ENCODE measurements at regions not wholly inside any gene's neighbourhood (a gene's known extent, or its start where the extent isn't known, plus 50 kb on each side); places are given as distances from the start of the nearest gene placed in this dataset.
A peak's percentile ranks its signal among the peaks of the same experiment; 100 is the strongest.

- no peak overlapping the region for H3K4me3 Mint-ChIP-seq
- no peaks in the 10 kb centered on the region for H3K36me3 Mint-ChIP-seq (ENCODE audit: low read depth)
- peaks cover 8% of the 10 kb centered on the region for H3K4me1 Mint-ChIP-seq
- H3K27ac Mint-ChIP-seq = peak overlapping the region in 1 of 3 experiments; percentile 46
- no peaks in the 10 kb centered on the region for H3K27me3 Mint-ChIP-seq (ENCODE audit: low read depth)
- no peak for TF ChIP-seq CTCF (IDR thresholded peaks at IDR 0.05; ENCODE audit: unreplicated experiment in 3 of 3)
- peaks cover 4% of the 10 kb centered on the region for H3K9me3 Mint-ChIP-seq
Observed at GRCh38 chr10:33813415-33813814, 478.9 kb upstream of the NRP1 start.

- no peaks in the 10 kb centered on the region for H3K27me3 Mint-ChIP-seq (ENCODE audit: low read depth)
- H3K27ac Mint-ChIP-seq = no peak overlapping the region
- H3K9me3 Mint-ChIP-seq = peaks cover 4% of the 10 kb centered on the region
- peaks cover 12% of the 10 kb centered on the region for H3K4me1 Mint-ChIP-seq
- no peaks in the 10 kb centered on the region for H3K36me3 Mint-ChIP-seq (ENCODE audit: low read depth)
- H3K4me3 Mint-ChIP-seq = no peak overlapping the region
- TF ChIP-seq CTCF (IDR thresholded peaks at IDR 0.05; ENCODE audit: unreplicated experiment in 3 of 3) = no peak
Observed at GRCh38 chr10:33812586-33812985, 478.1 kb upstream of the NRP1 start.

- no peaks in the 10 kb centered on the region for H3K27me3 Mint-ChIP-seq (ENCODE audit: low read depth)
- H3K27ac Mint-ChIP-seq = no peak overlapping the region
- H3K4me1 Mint-ChIP-seq = peaks cover 23% of the 10 kb centered on the region
- no peak overlapping the region for H3K4me3 Mint-ChIP-seq
- peaks cover 4% of the 10 kb centered on the region for H3K9me3 Mint-ChIP-seq
- TF ChIP-seq CTCF (IDR thresholded peaks at IDR 0.05; ENCODE audit: unreplicated experiment in 3 of 3) = no peak
- no peaks in the 10 kb centered on the region for H3K36me3 Mint-ChIP-seq (ENCODE audit: low read depth)
Observed at GRCh38 chr10:33810986-33811385, 476.5 kb upstream of the NRP1 start.

- peaks cover 4% of the 10 kb centered on the region for H3K9me3 Mint-ChIP-seq
- H3K36me3 Mint-ChIP-seq (ENCODE audit: low read depth) = no peaks in the 10 kb centered on the region
- H3K4me3 Mint-ChIP-seq = no peak overlapping the region
- no peaks in the 10 kb centered on the region for H3K27me3 Mint-ChIP-seq (ENCODE audit: low read depth)
- peaks cover 26% of the 10 kb centered on the region for H3K4me1 Mint-ChIP-seq
- no peak overlapping the region for H3K27ac Mint-ChIP-seq
- TF ChIP-seq CTCF (IDR thresholded peaks at IDR 0.05; ENCODE audit: unreplicated experiment in 3 of 3) = no peak
Observed at GRCh38 chr10:33809732-33810131, 475.3 kb upstream of the NRP1 start.

GRCh38 chr10:33808475-33808874 lies 474.0 kb upstream of the NRP1 start:
- Mint-ChIP-seq H3K27me3 (ENCODE audit: low read depth) (peaks cover 3% of the 10 kb centered on the region), H3K9me3 (no peaks in the 10 kb centered on the region), H3K27ac (peak overlapping the region in 2 of 3 experiments; percentile 8), H3K4me3 (no peak overlapping the region), H3K4me1 (peaks cover 33% of the 10 kb centered on the region), H3K36me3 (ENCODE audit: low read depth) (no peaks in the 10 kb centered on the region)
- TF ChIP-seq CTCF (IDR thresholded peaks at IDR 0.05; ENCODE audit: unreplicated experiment in 3 of 3) = no peak

GRCh38 chr10:33807531-33808359 lies 473.3 kb upstream of the NRP1 start:
- Mint-ChIP-seq H3K27me3 (ENCODE audit: low read depth) (peaks cover 3% of the 10 kb centered on the region), H3K4me3 (no peak overlapping the region), H3K4me1 (peaks cover 33% of the 10 kb centered on the region), H3K36me3 (ENCODE audit: low read depth) (no peaks in the 10 kb centered on the region), H3K27ac (peak overlapping the region in 2 of 3 experiments; percentile 8), H3K9me3 (no peaks in the 10 kb centered on the region)
- no peak for TF ChIP-seq CTCF (IDR thresholded peaks at IDR 0.05; ENCODE audit: unreplicated experiment in 3 of 3)

Measured in nephron (organoid).